ENCODE measurements at regions not wholly inside any gene's neighbourhood (a gene's known extent, or its start where the extent isn't known, plus 50 kb on each side); places are given as distances from the start of the nearest gene placed in this dataset.

GRCh38 chr6:125586074-125586473, 163.4 kb upstream of the HEY2 start:
- TF ChIP-seq, protein P1, sequence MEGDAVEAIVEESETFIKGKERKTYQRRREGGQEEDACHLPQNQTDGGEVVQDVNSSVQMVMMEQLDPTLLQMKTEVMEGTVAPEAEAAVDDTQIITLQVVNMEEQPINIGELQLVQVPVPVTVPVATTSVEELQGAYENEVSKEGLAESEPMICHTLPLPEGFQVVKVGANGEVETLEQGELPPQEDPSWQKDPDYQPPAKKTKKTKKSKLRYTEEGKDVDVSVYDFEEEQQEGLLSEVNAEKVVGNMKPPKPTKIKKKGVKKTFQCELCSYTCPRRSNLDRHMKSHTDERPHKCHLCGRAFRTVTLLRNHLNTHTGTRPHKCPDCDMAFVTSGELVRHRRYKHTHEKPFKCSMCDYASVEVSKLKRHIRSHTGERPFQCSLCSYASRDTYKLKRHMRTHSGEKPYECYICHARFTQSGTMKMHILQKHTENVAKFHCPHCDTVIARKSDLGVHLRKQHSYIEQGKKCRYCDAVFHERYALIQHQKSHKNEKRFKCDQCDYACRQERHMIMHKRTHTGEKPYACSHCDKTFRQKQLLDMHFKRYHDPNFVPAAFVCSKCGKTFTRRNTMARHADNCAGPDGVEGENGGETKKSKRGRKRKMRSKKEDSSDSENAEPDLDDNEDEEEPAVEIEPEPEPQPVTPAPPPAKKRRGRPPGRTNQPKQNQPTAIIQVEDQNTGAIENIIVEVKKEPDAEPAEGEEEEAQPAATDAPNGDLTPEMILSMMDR (IDR thresholded peaks at IDR 0.05): no peak
- no peak for TF ChIP-seq POLR2A (IDR thresholded peaks at IDR 0.05)
